Body of pancreas (tissue), 4 donors: ENCODE measurements at regions not wholly inside any gene's neighbourhood (a gene's known extent, or its start where the extent isn't known, plus 50 kb on each side); places are given as distances from the start of the nearest gene placed in this dataset.

Source experiments
- ATAC-seq: fragments of 150-250 bp; one replicate; pipeline ENCODE4 v1.9.1; 2016
- DNase-seq, 4 donors: peaks; one replicate each; pipeline ENCODE4 v3.0.0-alpha.2; 2019
- H3K27ac ChIP-seq, 4 donors: fragments of 200-600 bp; sonication (generic); 1 replicate in 3 of 4; 2 replicates in 1 of 4; pipeline versions ENCODE4 v1.5.1 to v1.6.1; 2016 to 2019; ENCODE audit warnings: mild to moderate bottlenecking in 1 of 4, mixed read lengths in 1 of 4, moderate library complexity in 1 of 4
- H3K27me3 ChIP-seq, 2 donors: fragments of 200-600 bp; sonication (generic); one replicate each; pipeline ENCODE4 v1.6.0; 2016; ENCODE audit warnings: mild to moderate bottlenecking in 1 of 2
- H3K36me3 ChIP-seq, 2 donors: fragments of 200-600 bp; sonication (generic); replicated peaks in 1 of 2; 2 replicates each; pipeline ENCODE4 v1.5.1; 2016; ENCODE audit warnings: low read depth in 2 of 2; ENCODE audit not compliant: insufficient read depth in 1 of 2
- H3K4me1 ChIP-seq: fragments of 200-600 bp; sonication (generic); one replicate; pipeline ENCODE4 v1.6.0; 2016
- H3K4me3 ChIP-seq, 2 donors: fragments of 200-600 bp; sonication (generic); 1 replicate in 1 of 2; 2 replicates in 1 of 2; pipeline ENCODE4 v1.5.1; 2016 to 2019
- H3K9me3 ChIP-seq, 3 donors: fragments of 200-600 bp; sonication (generic); 1 replicate in 2 of 3; 2 replicates in 1 of 3; pipeline ENCODE4 v1.5.1; 2016
- POLR2A ChIP-seq, 3 donors: fragments of 450-650 bp; IDR thresholded peaks; one replicate each; pipeline ENCODE4 v1.6.1; 2016; ENCODE audit warnings: antibody characterized with exemption in 3 of 3, mild to moderate bottlenecking in 2 of 3
- WGBS, 2 donors: methylation state at CpG; one replicate each; pipeline ENCODE4 v1.1.5; 2017; 5-methylcytosine and 5-hydroxymethylcytosine counted together
- intact Hi-C: fragments of 100-400 bp; cut with DNase I; formaldehyde crosslinking; loops from one replicate; pipeline ENCODE4 v1.15.1; 2023
- TF ChIP-seq, protein P1 (sequence below), 7 experiments: fragments of 450-650 bp in 4 of 7; fragments of 200-600 bp in 3 of 7; sonication (generic) in 3 of 7; IDR thresholded peaks; one replicate each; pipeline ENCODE4 v1.5.1; 2016 to 2019; ENCODE audit warnings: antibody characterized with exemption in 7 of 7

- DNase-seq (peak in 1 of 4 donors; percentile 17), ATAC-seq (no peak)
- Histone ChIP-seq H3K36me3 (no peaks in the 10 kb centered on the region), H3K9me3 (no peaks in the 10 kb centered on the region), H3K4me1 (no peaks in the 10 kb centered on the region), H3K4me3 (no peak overlapping the region), H3K27me3 (no peaks in the 10 kb centered on the region), H3K27ac (no peak overlapping the region)
- intact Hi-C loops, result no loop called here
- 78 to 83% methylated on average over 1 of the region's 1 CpG for WGBS, 2 donors
- TF ChIP-seq POLR2A (IDR thresholded peaks at IDR 0.05), result no peak
- TF ChIP-seq, protein P1, sequence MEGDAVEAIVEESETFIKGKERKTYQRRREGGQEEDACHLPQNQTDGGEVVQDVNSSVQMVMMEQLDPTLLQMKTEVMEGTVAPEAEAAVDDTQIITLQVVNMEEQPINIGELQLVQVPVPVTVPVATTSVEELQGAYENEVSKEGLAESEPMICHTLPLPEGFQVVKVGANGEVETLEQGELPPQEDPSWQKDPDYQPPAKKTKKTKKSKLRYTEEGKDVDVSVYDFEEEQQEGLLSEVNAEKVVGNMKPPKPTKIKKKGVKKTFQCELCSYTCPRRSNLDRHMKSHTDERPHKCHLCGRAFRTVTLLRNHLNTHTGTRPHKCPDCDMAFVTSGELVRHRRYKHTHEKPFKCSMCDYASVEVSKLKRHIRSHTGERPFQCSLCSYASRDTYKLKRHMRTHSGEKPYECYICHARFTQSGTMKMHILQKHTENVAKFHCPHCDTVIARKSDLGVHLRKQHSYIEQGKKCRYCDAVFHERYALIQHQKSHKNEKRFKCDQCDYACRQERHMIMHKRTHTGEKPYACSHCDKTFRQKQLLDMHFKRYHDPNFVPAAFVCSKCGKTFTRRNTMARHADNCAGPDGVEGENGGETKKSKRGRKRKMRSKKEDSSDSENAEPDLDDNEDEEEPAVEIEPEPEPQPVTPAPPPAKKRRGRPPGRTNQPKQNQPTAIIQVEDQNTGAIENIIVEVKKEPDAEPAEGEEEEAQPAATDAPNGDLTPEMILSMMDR (IDR thresholded peaks at IDR 0.05), result no peak
These were observed 99.6 kb upstream of the SPEF2 start for GRCh38 chr5:35518104-35518503.

GRCh38 chr5:35516271-35516670 lies 101.4 kb upstream of the SPEF2 start:
- WGBS, 2 donors, result 25 to 37% methylated on average over 1 of the region's 1 CpG
- no peaks in the 10 kb centered on the region for H3K36me3 ChIP-seq

GRCh38 chr5:35513612-35514011 lies 104.1 kb upstream of the SPEF2 start:
- ATAC-seq (no peak), DNase-seq (no peak)
- WGBS, 2 donors, result 76 to 96% methylated on average over 1 of the region's 1 CpG
- no peaks in the 10 kb centered on the region for H3K4me1 ChIP-seq
- H3K27me3 ChIP-seq, result no peaks in the 10 kb centered on the region
- H3K36me3 ChIP-seq, result no peaks in the 10 kb centered on the region
- intact Hi-C loops, result no loop called here
- H3K9me3 ChIP-seq, result no peaks in the 10 kb centered on the region
- no peak overlapping the region for H3K27ac ChIP-seq
- TF ChIP-seq, protein P1 (IDR thresholded peaks at IDR 0.05), result no peak
- TF ChIP-seq POLR2A (IDR thresholded peaks at IDR 0.05), result no peak
- H3K4me3 ChIP-seq, result no peak overlapping the region

More at GRCh38 chr5:35516271-35516670, 101.4 kb upstream of the SPEF2 start:
- ATAC-seq (no peak), DNase-seq (no peak)
- no peaks in the 10 kb centered on the region for H3K4me1 ChIP-seq
- no peaks in the 10 kb centered on the region for H3K27me3 ChIP-seq
- intact Hi-C loops, result no loop called here
- no peaks in the 10 kb centered on the region for H3K9me3 ChIP-seq
- no peak overlapping the region for H3K27ac ChIP-seq
- TF ChIP-seq, protein P1 (IDR thresholded peaks at IDR 0.05), result no peak
- no peak for TF ChIP-seq POLR2A (IDR thresholded peaks at IDR 0.05)
- no peak overlapping the region for H3K4me3 ChIP-seq

DNA sequence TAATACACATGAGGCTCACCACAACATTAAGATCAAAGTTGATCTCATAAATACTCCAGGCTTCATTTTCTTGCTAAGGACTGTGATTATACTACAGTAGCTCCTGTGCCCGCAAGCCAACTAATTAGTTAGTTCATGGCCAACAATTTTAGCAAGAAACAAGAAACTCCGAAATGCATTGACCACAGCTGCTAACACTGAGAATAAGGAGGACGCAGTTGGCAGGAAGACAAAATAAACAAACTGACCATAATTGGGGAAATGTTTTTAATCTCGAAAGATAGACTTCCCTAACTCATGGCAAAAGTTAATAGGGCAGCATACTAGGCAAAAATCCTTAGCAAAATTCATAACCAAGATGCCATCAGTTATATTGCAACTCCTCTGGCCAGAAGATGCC lies 115.5 kb upstream of the SPEF2 start:
- no peak for TF ChIP-seq POLR2A (IDR thresholded peaks at IDR 0.05)
- TF ChIP-seq, protein P1 (IDR thresholded peaks at IDR 0.05), result no peak
- Histone ChIP-seq H3K27me3 (no peaks in the 10 kb centered on the region), H3K4me1 (no peaks in the 10 kb centered on the region), H3K4me3 (no peak overlapping the region), H3K27ac (no peak overlapping the region), H3K36me3 (no peaks in the 10 kb centered on the region), H3K9me3 (no peaks in the 10 kb centered on the region)
- intact Hi-C loops, result no loop called here
- WGBS, 2 donors, result 54 to 57% methylated on average over 4 of the region's 4 CpGs
- no peak for ATAC-seq
- no peak for DNase-seq

DNA sequence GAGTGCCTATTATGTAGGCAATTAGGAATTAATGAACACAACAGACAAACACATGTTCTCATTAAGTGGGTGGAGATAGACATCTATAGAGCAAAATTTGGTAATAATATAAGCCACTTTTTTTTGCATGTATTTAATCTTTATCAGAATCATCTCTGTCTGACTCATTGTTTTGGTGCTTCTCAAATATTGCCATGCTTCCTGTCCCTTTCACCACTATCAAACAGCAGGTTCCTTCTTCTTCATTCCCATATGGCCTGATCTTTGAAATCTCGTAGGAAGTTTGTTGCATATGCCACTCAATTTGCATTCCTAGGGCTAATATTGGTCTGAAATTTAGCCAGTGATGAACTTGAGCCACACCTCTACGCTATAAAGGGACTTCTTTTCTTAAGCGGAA lies 128.9 kb upstream of the SPEF2 start:
- Histone ChIP-seq H3K9me3 (no peaks in the 10 kb centered on the region), H3K27me3 (no peaks in the 10 kb centered on the region), H3K27ac (no peak overlapping the region), H3K4me1 (no peaks in the 10 kb centered on the region), H3K4me3 (no peak overlapping the region), H3K36me3 (no peaks in the 10 kb centered on the region)
- DNase-seq, result no peak
- TF ChIP-seq, protein P1 (IDR thresholded peaks at IDR 0.05), result no peak
- no peak for TF ChIP-seq POLR2A (IDR thresholded peaks at IDR 0.05)
- intact Hi-C loops, result no loop called here
- WGBS, 2 donors, result 75 to 79% methylated on average over 3 of the region's 3 CpGs
- ATAC-seq, result no peak
